GM21390 (cell line): ENCODE measurements at regions not wholly inside any gene's neighbourhood (a gene's known extent, or its start where the extent isn't known, plus 50 kb on each side); places are given as distances from the start of the nearest gene placed in this dataset.
A peak's percentile ranks its signal among the peaks of the same experiment; 100 is the strongest.

Source experiments
- ATAC-seq: cut with Tn5 transposase; IDR thresholded peaks from one replicate; pipeline ENCODE4 v1.9.1; 2021; ENCODE audit not compliant: unreplicated experiment

DNA sequence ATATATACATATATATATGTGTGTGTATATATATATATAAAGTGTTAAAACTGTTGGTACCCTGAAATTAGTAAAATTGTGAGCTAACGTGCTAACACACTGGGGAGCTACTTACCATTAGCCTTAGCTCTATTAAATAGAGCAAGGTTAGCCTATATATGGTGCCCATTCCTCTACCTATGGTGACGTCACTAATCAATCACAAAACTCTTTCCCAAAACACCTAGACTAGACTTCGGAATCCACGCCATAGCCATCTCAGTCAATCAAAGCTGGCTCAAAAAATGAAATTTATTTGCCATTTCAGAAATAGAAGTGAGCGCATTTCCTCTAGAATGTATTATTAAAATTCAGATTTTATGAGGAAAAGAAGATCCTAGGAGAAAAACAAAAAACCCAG, 229.0 kb upstream of the TENM3 start:
- no peak for ATAC-seq

DNA sequence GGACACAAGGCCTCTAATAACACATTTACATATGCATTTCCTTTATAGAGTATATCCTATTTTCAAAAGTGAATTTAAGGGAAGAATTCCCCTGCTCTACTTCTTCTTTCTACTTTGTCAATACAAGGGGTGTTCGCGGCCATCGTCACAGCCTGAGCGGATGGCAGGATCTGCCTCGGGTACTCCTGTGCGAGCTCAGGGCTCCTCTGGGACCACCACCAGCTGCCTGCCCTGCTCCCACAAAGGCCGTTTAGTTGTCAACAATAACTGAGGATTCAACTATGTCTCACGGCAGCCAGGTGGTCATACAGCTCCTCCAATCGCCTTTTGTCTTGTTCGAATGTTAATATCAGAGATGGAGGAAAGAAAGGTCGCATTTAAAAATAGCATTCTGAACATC, 228.2 kb upstream of the TENM3 start:
- ATAC-seq = no peak

DNA sequence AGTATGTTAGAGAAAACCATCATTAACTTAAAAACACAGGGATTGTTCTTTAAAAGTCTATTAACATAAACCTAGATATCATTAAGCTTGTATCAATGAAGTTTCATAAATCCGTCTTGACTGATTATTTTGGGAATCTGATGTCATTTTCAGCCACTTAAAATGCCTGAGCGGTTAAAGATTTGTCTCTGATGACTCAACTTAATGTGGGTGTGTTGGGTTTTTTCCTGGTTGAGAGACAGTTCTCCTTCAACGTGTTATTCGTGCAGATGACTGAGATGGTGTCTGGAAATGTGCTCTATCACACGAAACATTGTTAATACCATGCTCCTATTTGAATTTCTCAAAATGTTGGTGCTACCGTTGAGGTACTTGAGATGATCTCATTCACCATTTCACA, 227.3 kb upstream of the TENM3 start:
- no peak for ATAC-seq

DNA sequence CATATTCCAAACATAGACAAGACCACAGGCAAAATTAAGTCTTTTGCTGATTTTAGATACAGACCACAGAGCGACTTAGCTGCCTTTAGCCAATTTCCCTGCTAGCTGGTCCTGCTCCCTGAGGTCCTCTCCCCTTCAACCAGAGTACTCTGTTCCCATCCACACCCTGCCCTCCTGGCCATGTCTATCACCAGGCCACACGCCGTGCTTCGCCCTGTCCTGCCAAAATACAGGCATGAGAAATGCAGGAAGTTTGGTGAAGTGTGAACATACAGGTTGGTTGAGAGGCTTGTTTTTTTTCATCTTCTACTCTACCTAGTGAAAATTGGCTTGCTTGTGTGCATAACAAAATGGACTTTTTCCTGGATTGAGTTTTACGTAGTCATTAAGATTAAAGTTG, 226.2 kb upstream of the TENM3 start:
- ATAC-seq = no peak

DNA sequence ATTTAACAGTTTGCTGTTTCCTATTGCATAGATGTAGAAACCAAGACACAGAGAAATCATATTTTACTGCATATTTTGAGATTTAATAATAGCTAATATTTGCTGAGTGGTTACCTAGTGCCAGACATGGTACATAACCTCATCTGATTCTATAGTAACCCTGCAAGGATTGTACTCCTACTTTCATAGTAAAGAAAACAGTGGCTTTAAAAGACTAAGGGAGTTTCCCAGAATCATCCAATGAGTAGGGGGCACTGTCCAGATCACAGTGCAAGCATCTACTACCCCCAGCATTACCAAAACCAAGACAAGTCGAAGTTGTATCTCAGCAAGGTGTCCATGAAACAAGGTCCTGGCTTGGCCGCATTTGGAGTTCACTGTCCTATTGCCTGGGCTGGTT, 224.5 kb upstream of the TENM3 start:
- ATAC-seq = peak; percentile 43

DNA sequence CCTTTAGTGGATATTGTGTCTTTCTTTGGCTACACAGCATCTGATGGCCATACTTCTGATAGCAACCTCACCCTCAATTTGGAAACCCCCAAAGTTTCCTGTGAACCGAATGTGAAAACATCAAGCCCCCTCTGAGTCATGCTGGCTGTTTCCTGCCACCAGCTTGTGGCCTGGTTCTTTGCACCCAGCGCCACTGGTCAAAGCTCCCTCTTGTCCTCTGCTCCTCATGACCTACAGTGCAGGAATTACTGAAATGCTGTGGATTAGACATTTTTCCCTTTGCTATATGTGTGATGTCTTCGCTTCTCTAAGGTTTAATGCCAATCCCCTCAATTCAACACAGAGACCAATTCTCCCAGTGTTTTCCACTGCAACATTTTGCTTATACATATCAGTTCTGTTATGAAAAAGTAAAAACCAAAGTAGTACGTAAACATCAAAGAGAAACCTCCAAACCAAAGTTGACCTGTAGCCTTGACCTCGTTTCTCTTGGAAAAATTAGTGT, 224.0 kb upstream of the TENM3 start:
- ATAC-seq = peak; percentile 73

DNA sequence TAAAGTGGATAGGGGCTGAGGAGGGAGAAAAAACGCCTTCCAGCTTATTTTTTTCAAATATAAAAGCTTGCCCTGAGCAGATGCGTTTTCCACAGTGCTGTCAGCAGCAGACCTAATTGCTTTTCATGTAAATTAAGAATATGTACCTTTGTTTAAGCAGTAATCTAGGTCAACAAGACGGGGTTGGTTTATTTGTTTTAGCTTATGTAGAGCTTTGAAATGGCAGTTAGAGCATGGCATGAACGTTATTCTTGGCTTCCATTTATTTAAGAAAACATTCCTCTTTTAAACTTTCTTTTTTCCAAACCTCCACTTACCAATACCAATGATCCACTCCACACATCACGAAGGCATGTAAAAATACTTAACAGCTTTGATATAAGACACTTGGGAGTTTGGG, 220.3 kb upstream of the TENM3 start:
- ATAC-seq = no peak

DNA sequence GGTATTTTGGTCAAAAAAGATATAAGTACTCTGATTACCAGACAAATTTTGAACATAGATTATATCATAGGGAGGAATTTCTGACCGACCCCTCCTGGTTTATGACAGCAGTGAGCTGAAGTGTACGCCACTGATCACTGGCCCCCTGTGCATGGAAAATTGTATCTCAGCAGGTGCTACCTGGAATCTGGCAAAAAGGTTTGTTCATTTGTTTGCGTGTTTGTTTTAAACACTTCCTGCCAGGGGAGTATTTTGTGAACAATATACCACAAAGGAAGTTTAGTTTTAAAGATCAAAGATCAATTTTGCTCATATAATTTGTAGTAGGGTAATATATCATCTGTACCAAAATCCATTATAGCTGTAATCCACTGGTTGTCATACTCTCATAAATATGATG, 219.7 kb upstream of the TENM3 start:
- no peak for ATAC-seq

DNA sequence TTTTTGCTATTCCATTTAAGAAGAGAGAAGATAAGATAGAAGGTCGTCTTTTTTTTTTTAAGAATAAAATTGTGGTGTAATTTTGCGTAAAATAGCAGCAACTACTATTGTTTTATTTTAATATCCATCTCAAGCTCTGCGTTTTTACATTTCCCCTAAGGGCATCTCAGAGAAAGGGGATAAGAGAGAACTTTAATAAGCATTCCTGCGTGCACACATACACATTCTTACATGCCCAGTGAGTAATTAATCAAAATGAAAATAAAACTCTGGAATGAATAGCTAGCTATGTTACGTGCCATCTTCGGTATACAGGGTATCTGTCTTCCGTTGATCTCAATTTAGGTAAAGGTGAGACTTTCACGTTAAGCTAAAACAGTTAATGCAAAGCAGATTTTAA, 200.3 kb upstream of the TENM3 start:
- no peak for ATAC-seq

DNA sequence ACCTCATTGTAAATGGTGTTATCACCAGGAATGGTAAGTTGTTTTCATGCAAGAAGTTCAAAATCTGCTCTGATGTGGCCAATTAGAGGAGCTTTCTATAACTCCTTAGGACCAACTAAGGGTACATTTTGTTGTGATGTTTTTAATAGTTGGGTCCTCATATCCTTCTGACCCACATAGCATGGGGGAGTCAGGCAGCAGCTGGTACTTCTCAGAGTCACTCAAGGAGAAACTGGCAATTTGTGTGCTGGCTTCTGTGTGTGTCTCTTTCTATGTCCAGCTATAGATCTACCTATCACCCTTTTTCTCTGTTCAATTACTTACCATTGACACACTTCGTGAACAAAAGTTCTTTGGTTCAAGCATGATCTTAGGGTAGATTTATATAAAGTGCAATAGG, 194.3 kb upstream of the TENM3 start:
- ATAC-seq = no peak

DNA sequence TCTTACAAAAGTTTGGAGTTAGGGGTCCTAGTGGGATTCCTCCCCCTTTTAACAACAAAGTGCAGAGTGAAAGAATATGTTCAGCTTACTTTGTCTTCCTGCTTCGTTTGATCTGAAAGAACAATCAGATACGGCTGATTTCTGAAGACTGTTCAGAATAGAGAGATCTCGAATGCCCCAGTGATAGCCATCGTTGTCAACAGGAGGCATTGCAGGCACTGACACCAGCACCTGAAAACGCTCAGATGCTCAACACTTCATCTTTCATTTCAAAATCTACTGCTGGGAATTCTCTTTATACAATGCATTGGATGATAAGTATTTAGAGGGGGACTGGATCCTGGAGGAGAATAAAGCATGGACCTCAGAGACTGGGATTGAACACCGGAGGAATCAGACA, 186.3 kb upstream of the TENM3 start:
- no peak for ATAC-seq

DNA sequence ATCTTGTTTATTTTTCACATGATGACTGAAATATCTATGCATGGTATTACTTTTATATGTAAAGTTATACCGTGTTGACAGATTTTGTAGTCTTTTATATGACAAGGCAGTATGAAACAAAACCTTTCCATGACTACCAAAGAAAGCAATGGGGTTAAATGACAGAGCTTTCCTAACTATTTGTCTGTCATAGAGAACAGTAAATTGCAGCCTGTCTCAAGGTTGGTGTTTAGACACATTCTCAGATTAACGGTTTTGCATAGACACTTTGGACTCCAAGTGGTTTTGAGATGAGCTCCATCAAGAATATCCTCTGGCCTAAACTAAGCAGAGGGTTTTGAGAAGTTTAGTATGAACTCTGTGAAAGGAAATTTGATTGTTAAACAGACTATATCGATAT, 180.7 kb upstream of the TENM3 start:
- ATAC-seq = no peak

DNA sequence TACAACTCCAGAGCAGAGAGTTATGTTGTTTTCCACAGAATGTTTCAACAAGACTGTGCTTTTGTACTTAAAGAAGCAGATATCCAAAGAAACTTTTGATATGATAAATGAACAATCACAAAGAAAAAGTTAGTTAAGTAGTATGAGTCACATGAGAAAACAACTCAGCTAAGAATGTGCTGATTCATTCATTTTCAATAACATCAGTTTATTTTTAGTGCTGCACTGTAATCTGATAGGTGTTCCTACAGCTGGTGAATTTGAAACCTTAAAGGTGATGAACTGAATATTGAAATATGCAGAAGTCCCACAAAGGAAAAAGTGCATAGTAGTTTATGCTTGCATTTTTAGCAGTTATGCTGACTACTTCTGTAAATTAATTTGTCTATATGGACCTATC, 180.3 kb upstream of the TENM3 start:
- no peak for ATAC-seq

DNA sequence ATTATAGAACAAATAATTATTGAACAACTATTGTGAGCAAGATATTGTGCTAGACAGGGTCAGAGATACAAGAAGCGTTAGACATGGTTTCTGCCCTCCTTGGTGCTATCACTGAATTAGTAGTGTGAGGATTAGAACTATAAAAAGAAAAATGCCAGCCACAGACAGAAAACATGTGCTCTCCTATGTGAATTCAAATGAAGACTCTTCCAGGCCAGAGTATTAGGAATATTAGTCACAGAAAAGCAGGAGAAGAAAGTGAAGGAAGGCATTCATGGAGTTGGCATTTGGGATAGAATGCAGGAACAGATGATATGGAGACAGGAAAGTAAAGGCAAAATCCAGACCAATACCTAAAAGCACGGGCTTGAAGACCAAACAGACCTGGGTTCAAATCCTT, 179.6 kb upstream of the TENM3 start:
- no peak for ATAC-seq

DNA sequence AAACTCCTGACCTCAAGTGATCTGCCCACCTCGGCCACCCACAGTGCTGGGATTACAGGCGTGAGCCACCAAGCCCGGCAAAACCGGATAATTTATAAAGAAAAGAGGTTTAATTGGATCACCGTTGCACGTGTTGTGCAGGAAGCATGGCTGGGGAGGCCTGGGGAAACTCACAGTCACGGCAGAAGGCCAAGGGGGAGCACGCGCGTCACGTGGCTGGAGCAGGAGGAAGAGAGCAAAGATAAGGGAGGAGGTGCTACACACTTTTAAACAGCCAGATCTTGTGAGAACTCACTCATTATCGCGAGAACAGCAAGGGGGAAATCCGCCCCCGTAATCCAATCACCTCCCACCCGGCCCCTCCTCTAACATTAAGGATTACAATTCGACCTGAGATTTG, 177.9 kb upstream of the TENM3 start:
- ATAC-seq = no peak

DNA sequence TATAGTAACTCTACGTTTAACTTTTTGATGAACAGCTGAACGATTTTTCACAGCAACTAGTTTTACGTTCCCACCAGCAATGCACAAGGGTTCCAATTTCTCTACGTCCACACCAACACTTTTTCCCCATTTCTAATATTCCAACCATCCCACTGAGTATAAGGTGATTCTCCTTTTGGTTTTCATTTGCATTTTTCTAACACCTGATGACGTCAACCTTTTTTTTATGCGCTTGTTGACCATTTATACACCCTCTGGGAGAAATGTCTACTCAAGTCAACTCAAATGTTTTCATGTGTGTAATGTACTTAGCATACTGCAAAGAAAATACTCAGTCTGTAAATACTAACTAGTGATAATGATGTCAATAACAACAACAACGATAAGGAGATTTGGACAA, 177.2 kb upstream of the TENM3 start:
- no peak for ATAC-seq

DNA sequence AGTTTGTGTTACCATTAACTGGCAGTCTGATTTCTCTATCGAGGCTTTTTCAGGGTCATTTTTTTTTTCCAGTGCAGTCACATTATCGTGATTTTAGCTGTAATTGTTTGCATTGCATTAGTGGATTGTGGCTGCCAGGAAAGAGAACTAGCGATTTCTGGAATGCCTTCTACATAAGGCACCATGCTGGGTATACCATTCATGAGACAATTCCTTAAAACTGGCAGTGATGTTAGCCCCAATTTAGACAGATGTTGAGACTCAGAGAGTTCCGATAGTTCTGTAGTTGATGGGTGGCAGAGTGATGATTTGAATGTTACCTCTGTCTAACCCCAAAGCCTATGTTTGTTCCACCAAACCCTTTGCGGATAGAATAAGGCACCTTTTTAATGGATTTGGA, 175.4 kb upstream of the TENM3 start:
- no peak for ATAC-seq

DNA sequence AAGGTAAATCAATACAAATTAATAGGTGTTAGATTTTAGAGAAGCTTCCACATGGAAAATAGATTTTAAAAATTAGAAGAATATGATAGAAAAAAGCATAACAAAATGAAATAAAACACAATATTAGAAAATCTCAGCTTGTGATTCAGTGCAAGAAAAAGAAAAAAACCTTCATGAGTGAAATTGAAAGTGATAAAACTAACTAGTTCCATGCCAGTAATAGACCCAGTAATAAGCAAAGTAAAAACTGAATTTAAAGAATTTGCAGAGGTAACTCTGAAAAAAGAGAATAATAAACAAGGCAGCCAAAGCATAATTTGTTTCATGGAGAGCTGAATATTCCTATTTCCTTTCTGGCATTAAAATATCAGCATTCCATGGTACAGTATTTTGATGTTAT, 174.3 kb upstream of the TENM3 start:
- no peak for ATAC-seq

DNA sequence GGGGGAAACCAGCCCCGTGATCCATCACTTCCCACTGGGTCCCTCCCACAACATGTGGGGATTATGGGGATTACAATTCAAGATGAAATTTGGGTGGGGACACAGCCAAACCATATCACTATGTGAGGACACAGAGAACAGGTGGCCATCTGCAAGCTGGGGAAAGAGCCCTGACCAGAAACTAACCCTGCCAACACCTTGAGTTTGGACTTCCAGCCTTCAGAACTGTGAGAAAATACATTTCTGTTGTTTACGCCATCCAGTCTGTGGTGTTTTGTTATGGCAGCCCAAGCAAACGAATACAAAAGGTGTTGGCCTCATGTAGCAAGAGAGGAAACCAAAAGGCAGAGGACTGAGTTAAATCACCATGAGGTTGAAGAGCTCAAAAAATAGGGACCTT, 169.9 kb upstream of the TENM3 start:
- ATAC-seq = no peak

DNA sequence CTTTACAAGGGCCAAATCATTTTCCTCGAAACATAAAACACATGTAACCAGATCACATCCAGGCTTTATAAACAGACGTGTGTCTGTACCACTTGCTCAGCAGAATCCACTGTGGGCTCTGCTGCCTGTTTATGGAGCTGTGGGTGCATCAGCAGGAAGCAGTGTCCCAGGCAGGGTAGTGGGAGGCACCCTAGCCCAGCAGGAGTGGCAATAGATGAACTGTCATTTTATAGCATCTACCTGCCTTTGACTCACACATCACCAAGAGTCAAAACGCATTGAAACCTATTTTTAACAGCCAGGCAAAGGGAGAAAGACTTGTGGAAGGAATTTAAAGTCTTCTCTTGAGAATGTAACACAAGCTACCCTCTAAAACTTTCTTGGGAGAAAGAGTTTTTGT, 169.1 kb upstream of the TENM3 start:
- no peak for ATAC-seq

DNA sequence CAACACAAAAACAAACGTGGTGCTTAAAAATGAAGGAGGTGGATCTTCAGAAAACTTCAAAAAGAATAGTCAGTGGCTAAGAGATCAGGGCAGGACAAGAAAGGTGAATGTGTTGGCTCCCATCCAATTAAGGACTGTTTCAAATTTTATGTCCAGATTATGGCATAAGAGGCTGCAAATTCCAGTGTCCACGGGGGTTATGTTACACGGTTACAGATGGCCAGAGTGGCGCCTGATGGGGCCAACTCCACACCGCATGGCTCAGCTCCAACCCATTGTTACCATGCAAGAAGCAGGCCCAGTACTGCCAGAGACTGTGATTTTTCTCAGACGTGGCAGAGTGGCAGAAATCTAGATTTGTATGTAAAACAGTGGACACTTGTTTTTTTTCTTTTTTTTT, 168.4 kb upstream of the TENM3 start:
- no peak for ATAC-seq

DNA sequence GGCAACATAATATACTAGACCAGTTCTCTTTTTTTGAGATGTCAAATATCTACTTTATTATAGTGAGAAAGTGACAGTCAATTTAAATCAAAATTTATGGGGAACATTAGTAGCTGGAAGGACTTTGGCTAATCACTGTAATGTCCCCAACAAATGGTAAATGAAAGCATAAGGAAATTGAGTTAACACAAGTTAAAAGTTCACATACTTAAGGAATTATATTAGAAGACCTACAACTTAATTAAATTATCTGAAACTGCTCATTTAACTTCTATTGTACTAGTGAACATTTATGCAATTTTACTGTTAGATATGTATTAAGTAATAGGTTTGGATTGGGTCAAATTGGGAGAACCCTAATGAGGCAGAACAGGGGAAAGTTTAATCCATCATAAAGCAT, 160.3 kb upstream of the TENM3 start:
- ATAC-seq = no peak

DNA sequence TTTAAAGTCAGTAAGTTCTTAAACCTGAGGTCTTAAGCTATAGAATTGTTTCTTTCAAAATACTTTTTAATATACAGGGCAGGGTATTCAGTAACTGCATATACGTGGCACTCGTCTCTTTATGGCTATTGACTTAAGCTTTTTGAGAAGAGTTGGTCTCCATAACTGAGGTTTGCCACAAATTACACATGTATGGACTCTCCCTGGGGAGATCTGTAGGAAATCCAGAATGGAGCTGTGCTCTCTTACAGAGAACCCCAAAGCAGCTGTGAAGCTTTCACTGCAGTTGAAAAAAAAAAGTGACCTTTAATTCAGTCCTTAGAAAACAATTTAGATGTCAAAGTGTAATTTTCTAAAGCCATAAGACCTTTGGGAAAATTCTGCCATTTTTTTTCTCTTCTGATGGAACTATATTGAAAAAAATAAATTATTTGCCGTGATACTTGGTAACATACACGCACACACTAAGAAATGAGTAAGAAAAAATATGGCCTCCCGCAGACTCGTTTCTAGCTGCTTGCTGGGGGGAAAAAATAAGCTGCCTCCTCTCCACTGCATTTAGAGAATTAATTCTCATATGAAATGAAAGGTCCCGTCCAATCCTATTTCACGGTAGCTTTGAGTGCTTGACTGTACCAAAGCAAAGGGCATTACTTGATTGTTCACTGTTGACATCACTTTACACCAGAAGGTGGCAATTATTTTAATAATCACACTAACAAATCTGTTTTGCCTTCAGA, 159.4 kb upstream of the TENM3 start:
- ATAC-seq = no peak
